ENCODE measurements at regions not wholly inside any gene's neighbourhood (a gene's known extent, or its start where the extent isn't known, plus 50 kb on each side); places are given as distances from the start of the nearest gene placed in this dataset.

- no peak for DNase-seq
Observed at GRCh38 chr2:144240656-144241339, 279.1 kb downstream of the ZEB2 start.

GRCh38 chr2:144239726-144240125 lies 280.2 kb downstream of the ZEB2 start:
- DNase-seq: no peak

DNA sequence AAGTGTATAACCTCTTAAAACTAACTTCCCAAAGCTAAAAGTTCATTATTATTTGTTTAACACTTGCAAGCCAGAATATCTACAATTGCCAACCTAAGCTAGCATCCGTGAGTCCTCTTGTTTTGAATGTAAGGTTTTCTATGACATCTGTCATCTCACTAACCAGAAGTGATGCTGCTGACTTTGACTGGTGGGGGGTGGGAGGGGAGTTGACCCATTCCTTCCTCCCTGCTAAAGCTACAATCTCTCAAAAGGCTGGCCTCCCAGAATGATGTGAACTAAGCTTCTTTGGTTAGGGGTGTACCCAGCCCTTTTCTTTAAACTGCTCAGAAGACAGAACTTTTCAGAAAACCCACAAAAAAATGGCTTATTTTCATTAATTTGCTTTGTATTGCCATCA lies 280.6 kb downstream of the ZEB2 start:
- no peak for DNase-seq

- DNase-seq: no peak
Observed at GRCh38 chr2:144237830-144238627, 281.9 kb downstream of the ZEB2 start.

- DNase-seq: no peak
Observed at GRCh38 chr2:144237108-144237507, 282.8 kb downstream of the ZEB2 start.

DNA sequence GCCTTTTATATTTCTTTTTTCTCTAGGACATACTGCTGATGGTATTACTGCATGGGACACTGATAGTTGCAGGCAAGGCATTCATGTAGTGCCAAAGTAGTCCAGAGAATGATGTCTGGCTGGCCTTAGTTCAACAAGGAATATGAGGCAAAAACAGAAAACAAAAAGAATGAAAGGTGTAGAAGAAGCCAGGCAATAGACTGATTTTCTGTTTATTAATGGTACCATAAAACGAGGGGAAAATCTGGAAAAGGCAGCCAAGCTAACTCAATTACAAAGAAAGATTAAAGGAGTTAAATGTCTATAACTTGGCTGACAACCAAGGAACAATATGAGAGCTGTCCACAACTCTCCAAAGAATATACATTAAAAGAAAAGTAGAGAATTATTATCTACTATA lies 284.9 kb downstream of the ZEB2 start:
- DNase-seq: no peak

- no peak for DNase-seq
Observed at GRCh38 chr2:144234542-144234871, 285.4 kb downstream of the ZEB2 start.

GRCh38 chr2:144233733-144234541 lies 286.0 kb downstream of the ZEB2 start:
- no peak for DNase-seq

DNA sequence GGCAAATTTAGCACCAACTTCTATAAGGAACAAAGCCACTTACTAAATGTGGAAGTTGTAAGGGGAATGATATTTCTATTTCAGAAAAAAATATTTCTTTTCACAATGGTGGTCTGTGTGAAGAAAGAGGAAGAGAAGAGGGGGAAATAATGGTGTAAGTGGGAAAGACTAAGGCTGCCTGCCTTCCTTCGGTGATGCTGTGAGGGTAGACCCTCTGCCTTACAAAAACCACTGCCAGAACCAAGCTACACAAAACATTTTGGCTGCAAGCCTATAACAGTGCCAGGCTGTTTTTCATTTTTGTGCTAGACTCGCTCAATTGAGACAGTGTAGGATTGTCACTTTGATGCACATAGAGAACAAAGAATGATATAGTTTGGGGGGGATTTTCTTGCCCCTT lies 286.6 kb downstream of the ZEB2 start:
- DNase-seq: no peak

GRCh38 chr2:144230448-144231085 lies 289.4 kb downstream of the ZEB2 start:
- DNase-seq: no peak

DNA sequence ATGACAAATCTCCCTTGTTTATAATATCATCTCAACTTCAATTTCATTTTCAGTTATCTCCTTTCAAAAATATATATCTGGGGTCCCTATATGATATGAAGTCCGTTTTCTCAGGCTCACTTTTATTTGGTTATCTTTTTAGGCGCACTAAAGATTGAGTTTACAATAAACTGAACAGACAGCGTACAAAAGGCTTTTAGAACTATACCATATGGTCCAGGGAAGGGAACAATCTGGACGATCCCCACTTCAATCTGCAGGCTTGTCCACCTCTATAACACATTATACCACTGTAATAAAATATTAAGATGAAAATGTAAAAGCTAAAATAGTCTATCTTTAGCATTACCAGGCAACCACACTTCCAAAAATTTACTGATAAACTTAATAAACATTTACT lies 289.9 kb downstream of the ZEB2 start:
- DNase-seq: no peak

- no peak for DNase-seq
Observed at GRCh38 chr2:144229296-144229695, 290.6 kb downstream of the ZEB2 start.

DNA sequence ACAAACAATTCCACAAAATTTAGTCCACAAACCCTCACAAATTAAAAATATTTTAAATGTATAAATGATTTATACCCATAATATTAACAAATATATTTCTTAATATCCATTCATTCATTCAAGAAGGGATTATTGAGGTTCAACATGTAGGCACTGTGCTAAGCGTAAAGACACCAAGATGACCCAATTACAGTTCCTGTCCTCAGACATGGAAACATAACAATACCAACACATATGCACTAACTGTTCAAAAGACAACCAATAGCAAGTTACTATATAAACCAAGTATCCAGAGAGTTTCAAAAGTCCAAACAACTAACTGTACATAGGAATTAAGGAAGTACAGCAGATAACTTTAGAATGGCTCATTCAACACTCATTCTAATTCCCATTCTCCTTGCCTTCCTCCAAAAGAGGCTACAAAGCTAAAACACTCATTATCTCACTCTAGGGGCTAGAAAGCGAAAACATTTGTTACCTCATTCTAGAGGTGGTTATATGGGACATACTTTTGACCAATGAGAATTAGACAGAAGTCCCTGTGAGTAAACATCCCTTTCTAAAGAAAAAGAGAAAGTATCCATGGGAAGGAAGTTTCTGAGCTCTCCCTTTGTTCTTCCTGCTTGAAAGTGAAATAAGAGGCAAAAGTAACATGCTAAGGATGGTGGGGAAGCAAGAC lies 292.4 kb downstream of the ZEB2 start:
- DNase-seq: no peak

GRCh38 chr2:144225076-144225475 lies 294.8 kb downstream of the ZEB2 start:
- no peak for DNase-seq

DNA sequence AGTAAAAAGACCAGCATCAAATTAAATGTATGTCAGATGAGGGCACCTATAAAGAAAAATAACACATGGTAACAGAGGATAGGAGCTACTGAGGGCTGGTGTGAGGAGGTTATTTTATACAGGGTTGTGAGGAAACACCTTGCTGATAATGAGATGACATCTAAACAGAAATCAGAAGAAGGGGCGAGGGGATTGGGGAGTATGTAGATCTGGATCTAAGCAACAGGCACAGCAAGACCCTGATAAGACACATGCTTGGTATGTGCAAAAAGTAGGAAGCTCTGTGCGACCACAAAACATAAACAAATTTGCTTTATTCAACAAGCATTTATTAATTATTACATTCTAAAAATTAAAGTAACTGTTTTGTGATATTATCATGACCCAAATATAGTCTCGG lies 295.4 kb downstream of the ZEB2 start:
- DNase-seq: no peak

DNA sequence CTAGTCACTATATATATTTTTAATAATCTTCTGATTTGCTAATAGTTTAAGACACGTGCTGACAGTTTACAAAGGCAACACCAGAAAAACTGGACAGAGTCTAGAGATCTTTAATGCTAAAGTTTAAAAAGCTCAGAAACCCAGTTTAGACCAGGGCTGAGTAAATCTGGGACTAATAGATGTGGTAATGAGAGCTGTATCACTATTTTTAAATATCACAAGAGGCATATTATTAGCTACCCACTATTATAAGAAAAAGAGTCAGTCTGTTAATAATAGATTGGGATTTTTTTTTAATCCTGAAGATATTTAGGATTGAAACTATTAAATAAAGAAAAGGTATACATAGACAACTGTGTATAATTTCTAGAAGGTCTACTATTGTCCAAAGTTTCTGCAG lies 299.9 kb downstream of the ZEB2 start:
- no peak for DNase-seq

DNA sequence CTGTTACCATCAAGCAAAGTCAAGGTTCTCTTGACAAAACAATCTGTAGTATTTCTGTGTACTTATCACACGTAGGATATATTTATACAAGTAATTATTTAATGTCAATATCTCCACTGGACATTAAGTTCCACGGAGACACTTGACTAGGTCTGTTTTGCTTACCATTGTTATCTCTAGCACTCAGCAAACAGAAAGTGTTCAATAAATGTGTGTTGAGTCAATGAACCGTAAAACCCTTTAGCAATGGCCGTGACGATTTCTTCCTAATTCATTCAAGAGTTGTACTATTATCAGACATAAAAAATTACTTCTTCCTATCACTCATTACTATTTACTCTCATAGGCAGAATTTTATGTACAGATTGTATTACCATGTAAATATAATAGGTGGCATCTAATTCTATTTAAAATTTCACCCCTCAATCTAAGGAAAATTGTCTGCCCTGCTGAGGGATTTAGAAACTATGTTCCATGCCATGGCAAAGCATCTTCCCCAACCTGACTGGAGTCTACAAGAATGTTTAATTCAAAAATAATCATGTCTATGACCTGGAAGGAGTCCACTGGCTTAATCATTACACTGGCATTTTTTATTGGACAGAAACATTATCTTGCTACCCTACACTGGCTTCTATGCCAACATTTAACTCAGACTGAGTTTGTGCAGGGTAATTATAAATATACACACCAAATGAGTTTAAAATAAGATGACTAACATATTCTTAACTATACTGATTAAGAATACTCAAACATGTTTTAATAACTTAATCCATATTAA lies 301.9 kb downstream of the ZEB2 start:
- DNase-seq: no peak

DNA sequence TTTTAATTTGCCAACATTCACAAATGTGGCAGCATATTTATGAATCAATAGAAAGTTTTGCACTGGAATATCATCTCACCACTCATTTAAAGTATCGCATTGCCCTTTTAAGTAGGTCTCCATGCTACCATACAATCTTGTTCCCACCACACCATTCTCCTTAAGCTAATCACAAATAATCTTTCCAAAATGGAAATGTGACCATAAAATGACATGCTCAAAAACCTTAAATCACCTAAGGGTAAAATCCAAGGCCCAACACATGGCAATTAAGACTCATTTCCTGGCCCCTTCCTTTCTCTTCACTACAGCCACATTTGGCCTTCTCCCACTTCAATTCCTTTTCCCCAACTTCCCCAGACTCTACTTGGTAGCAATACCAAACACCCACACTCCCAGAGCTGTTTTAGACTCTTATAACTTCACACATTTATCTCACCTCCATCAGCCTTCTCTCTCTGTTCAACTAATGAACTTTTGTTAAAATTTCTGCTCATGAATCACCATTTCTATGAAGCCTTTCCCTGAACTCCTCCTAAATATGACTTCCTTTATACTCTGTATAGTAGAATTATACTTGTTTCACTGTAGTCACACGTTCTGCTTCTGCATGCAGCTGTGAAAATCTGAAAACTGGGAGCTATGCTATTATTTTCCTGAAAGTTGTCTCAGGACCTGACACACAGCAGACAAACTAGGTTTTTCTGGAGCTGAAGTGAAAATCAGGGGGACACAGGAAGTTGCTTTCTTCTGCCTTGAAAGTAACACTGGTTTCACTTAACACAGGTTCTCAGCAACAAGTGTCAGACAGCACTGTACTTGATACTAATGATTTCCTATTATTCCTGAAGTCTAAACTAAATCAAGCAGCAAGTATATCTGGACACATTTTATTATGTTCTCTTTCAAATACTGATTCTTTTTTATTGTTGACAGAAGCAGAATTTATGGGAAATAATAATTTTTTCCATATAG lies 303.9 kb downstream of the ZEB2 start:
- no peak for DNase-seq

DNA sequence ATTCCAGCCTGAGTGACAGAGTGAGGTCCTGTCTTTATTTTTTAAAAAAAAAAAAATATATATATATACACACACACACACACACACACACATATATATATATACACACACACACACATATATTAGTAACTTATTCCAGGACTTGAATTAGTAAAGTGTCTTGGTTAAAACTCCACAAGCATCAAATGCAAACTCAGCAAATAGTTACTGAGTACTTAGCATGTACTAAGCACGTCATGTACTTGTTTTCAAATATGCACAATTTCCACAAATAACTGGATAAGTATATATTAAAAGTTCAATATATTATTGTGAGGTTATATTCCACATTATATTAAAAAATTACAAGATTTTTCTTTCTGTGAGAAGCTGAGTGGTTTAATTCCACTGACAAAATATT lies 304.7 kb downstream of the ZEB2 start:
- DNase-seq: no peak

DNA sequence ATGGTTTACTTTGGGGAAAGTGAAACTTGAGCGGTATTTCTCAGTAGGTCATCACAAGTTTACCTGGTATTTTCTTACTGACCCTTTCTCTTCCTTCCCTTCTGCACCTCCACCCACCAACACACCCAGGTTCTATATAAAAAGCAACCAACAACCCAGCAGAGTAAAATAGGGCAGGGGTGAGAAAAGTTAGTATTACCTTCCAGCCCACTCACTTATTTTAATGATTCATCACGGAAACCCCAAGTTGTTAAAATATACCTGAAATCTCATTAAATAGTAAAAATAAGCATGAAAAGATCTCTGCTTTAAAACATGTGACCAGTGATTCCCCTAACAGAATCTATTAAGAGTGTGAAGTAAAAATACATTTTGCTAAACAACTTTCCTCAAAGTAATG lies 306.1 kb downstream of the ZEB2 start:
- no peak for DNase-seq

GRCh38 chr2:144211826-144212225 lies 308.1 kb downstream of the ZEB2 start:
- no peak for DNase-seq

Data from NCI-H226 (cell line).